ENCODE measurements at regions not wholly inside any gene's neighbourhood (a gene's known extent, or its start where the extent isn't known, plus 50 kb on each side); places are given as distances from the start of the nearest gene placed in this dataset.

GRCh38 chr5:169356181-169356580 lies 55.2 kb upstream of the SLIT3 start:
- Histone ChIP-seq H3K27ac (no peak overlapping the region), H3K36me3 (no peaks in the 10 kb centered on the region), H3K9me3 (no peaks in the 10 kb centered on the region), H3K4me1 (no peaks in the 10 kb centered on the region), H3K27me3 (no peaks in the 10 kb centered on the region), H3K4me3 (no peak overlapping the region)
- WGBS, result 50% methylated on average over 1 of the region's 1 CpG
- TF ChIP-seq CTCF (IDR thresholded peaks at IDR 0.05), result no peak
- no peak for TF ChIP-seq POLR2AphosphoS5 (IDR thresholded peaks at IDR 0.05)
- DNase-seq (ENCODE audit: low spot score in 2 of 2), result no peak

- Histone ChIP-seq H3K36me3 (no peaks in the 10 kb centered on the region), H3K27ac (no peak overlapping the region), H3K4me3 (no peak overlapping the region), H3K4me1 (peaks cover 6% of the 10 kb centered on the region), H3K9me3 (no peaks in the 10 kb centered on the region), H3K27me3 (no peaks in the 10 kb centered on the region)
- TF ChIP-seq POLR2A (IDR thresholded peaks at IDR 0.05) (no peak), EP300 (IDR thresholded peaks at IDR 0.05) (no peak), POLR2AphosphoS5 (IDR thresholded peaks at IDR 0.05) (no peak), CTCF (IDR thresholded peaks at IDR 0.05) (no peak)
- DNase-seq (ENCODE audit: low spot score in 2 of 2), result no peak
- 56% methylated on average over 2 of the region's 2 CpGs for WGBS
Measured at GRCh38 chr5:169354921-169355320, 54.0 kb upstream of the SLIT3 start.

GRCh38 chr5:169354263-169354662 lies 53.3 kb upstream of the SLIT3 start:
- DNase-seq (ENCODE audit: low spot score in 2 of 2), result no peak
- H3K36me3 ChIP-seq, result no peaks in the 10 kb centered on the region

GRCh38 chr5:169352901-169353300 lies 52.0 kb upstream of the SLIT3 start:
- H3K9me3 ChIP-seq, result no peaks in the 10 kb centered on the region
- no peaks in the 10 kb centered on the region for H3K36me3 ChIP-seq
- H3K27ac ChIP-seq, result no peak overlapping the region
- DNase-seq (ENCODE audit: low spot score in 2 of 2), result no peak
- no peak overlapping the region for H3K4me3 ChIP-seq
- H3K27me3 ChIP-seq, result no peaks in the 10 kb centered on the region
- WGBS, result 91% methylated on average over 7 of the region's 7 CpGs
- peaks cover 8% of the 10 kb centered on the region for H3K4me1 ChIP-seq
- TF ChIP-seq POLR2AphosphoS5 (IDR thresholded peaks at IDR 0.05), result no peak

More at GRCh38 chr5:169354263-169354662, 53.3 kb upstream of the SLIT3 start:
- H3K9me3 ChIP-seq, result no peaks in the 10 kb centered on the region
- TF ChIP-seq POLR2AphosphoS5 (IDR thresholded peaks at IDR 0.05) (no peak), EP300 (IDR thresholded peaks at IDR 0.05) (no peak), POLR2A (IDR thresholded peaks at IDR 0.05) (no peak), CTCF (IDR thresholded peaks at IDR 0.05) (no peak)
- no peaks in the 10 kb centered on the region for H3K27me3 ChIP-seq
- H3K27ac ChIP-seq, result no peak overlapping the region
- no peak overlapping the region for H3K4me3 ChIP-seq
- 86% methylated on average over 1 of the region's 1 CpG for WGBS
- H3K4me1 ChIP-seq, result peaks cover 8% of the 10 kb centered on the region

- no peak overlapping the region for H3K27ac ChIP-seq
- TF ChIP-seq POLR2A (IDR thresholded peaks at IDR 0.05), result no peak
- no peaks in the 10 kb centered on the region for H3K36me3 ChIP-seq
- 87% methylated on average over 3 of the region's 3 CpGs for WGBS
- no peaks in the 10 kb centered on the region for H3K27me3 ChIP-seq
- H3K4me3 ChIP-seq, result no peak overlapping the region
- DNase-seq (ENCODE audit: low spot score in 2 of 2), result no peak
- no peaks in the 10 kb centered on the region for H3K9me3 ChIP-seq
- peaks cover 8% of the 10 kb centered on the region for H3K4me1 ChIP-seq
Measured at GRCh38 chr5:169351721-169352120, 50.8 kb upstream of the SLIT3 start.

GRCh38 chr5:169350759-169351240 lies 49.9 kb upstream of the SLIT3 start:
- Histone ChIP-seq H3K27ac (no peak overlapping the region), H3K27me3 (no peaks in the 10 kb centered on the region), H3K4me3 (no peak overlapping the region), H3K36me3 (no peaks in the 10 kb centered on the region), H3K4me1 (peaks cover 8% of the 10 kb centered on the region), H3K9me3 (no peaks in the 10 kb centered on the region)
- TF ChIP-seq EP300 (IDR thresholded peaks at IDR 0.05) (no peak), POLR2A (IDR thresholded peaks at IDR 0.05) (no peak), POLR2AphosphoS5 (IDR thresholded peaks at IDR 0.05) (peak in 2 of 3 donors; percentile 28 to 59)
- peak; percentile 77 to 83 for DNase-seq (ENCODE audit: low spot score in 2 of 2)
- 37% methylated on average over 7 of the region's 7 CpGs for WGBS
